Spleen (tissue), 7 donors: ENCODE measurements at regions not wholly inside any gene's neighbourhood (a gene's known extent, or its start where the extent isn't known, plus 50 kb on each side); places are given as distances from the start of the nearest gene placed in this dataset.

Source experiments
- CTCF ChIP-seq, 11 experiments: fragments of 200-600 bp in 7 of 11; fragments of 450-650 bp in 4 of 11; sonication (generic) in 4 of 11; IDR thresholded peaks in 8 of 11; conservative IDR thresholded peaks in 3 of 11; 1 replicate in 7 of 11; 2 replicates in 4 of 11; pipeline versions ENCODE4 v1.4.0 to v1.8.0; 2016 to 2021; ENCODE audit warnings: antibody characterized with exemption in 11 of 11, inconsistent platforms in 4 of 11, mild to moderate bottlenecking in 1 of 11
- POLR2A ChIP-seq, 3 donors: fragments of 450-650 bp; IDR thresholded peaks; one replicate each; pipeline ENCODE4 v1.5.1; 2017; ENCODE audit warnings: antibody characterized with exemption in 3 of 3, mild to moderate bottlenecking in 1 of 3
- POLR2AphosphoS5 ChIP-seq, 3 donors: sonication (generic); formaldehyde crosslinking; IDR thresholded peaks; one replicate each; pipeline ENCODE4 v1.5.1; 2017; ENCODE audit warnings: antibody characterized with exemption in 3 of 3
- donor health status: DM: no; HTN: no; CAD: no; lungs with moderate emphysema.
- donor health status: DM: no; HTN: no; CAD: no.
- donor health status: DM: no; HTN: no; CAD: no.

GRCh38 chr16:62755938-62756337 lies 719.7 kb upstream of the CDH8 start:
- TF ChIP-seq CTCF (IDR thresholded peaks at IDR 0.05 in 8 of 11, conservative IDR thresholded peaks at IDR 0.05 in 3 of 11), result no peak
- no peak for TF ChIP-seq POLR2AphosphoS5 (IDR thresholded peaks at IDR 0.05)
- no peak for TF ChIP-seq POLR2A (IDR thresholded peaks at IDR 0.05)
